Prostate gland (tissue), 1 donor: ENCODE measurements at regions not wholly inside any gene's neighbourhood (a gene's known extent, or its start where the extent isn't known, plus 50 kb on each side); places are given as distances from the start of the nearest gene placed in this dataset.

Experiments used
- POLR2A ChIP-seq: fragments of 450-650 bp; IDR thresholded peaks from one replicate; pipeline ENCODE4 v1.6.1; 2016; ENCODE audit warnings: antibody characterized with exemption, mild to moderate bottlenecking
- POLR2AphosphoS5 ChIP-seq: sonication (generic); formaldehyde crosslinking; IDR thresholded peaks from one replicate; pipeline ENCODE4 v1.6.1; 2017; ENCODE audit warnings: antibody characterized with exemption

- TF ChIP-seq POLR2A (no peak), POLR2AphosphoS5 (no peak)
These were observed 521.6 kb downstream of the TRHDE start for GRCh38 chr12:72793796-72794195.
